NCI-H146 treated with DMSO at 0.1 percent for 48 hours (cell line): ENCODE measurements at regions not wholly inside any gene's neighbourhood (a gene's known extent, or its start where the extent isn't known, plus 50 kb on each side); places are given as distances from the start of the nearest gene placed in this dataset.
"Not testable (repeated sequence)": the region's sequence is repeated elsewhere in the genome, so short reads cannot be mapped to it uniquely, and the experiment has no call there.

ENCODE experiments used
- DNase-seq: peaks from one replicate; lab custom pipeline; 2025; ENCODE audit not compliant: unreplicated experiment; lab: John Stamatoyannopoulos, UW

DNA sequence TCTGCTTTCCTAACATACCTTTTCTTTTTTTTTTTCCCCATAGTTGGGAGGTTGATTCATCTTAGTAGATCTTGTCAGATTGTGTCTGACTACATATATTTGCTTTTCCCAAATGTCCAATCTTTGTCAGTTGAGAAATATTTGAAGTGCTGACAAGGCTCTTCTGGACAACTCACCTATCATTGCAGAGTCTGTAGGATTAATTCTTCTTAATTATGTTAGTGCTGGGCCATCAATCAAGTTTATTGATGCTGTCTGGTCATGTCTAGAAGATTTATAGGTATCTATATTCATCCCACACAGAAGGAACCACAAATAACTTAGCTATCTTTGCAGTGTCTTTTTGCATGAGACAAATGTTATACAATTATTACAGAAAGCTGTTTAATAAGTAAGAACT, 310.6 kb downstream of the ACTR3B start:
- no peak for DNase-seq

DNA sequence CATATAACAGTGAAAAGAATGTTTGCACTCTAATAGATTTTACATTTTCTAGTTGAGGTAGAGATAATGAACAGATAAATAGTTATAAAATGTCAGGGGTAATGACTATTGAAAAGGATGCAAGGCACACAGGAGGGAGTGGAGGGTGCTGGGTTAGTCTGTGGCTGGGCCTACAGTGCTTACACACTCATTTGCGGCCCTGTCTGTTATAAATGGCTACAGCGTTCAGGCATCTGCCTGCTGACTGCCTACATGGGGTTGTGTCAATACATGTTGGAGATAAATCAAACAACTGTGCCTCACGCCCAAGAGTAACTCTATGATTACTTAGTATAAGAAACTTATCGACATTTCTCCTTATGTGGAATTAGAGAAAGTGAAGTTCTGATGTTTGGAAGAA, 313.3 kb downstream of the ACTR3B start:
- no peak for DNase-seq

GRCh38 chr7:153076289-153076688, 316.7 kb downstream of the ACTR3B start:
- not testable (repeated sequence) for DNase-seq

- DNase-seq: no peak
Observed at GRCh38 chr7:153081496-153081895, 321.9 kb downstream of the ACTR3B start.

- DNase-seq: no peak
Observed at GRCh38 chr7:153084278-153084677, 324.7 kb downstream of the ACTR3B start.

GRCh38 chr7:153087498-153087897, 327.9 kb downstream of the ACTR3B start:
- DNase-seq: no peak

- no peak for DNase-seq
Observed at GRCh38 chr7:153088601-153089000, 329.0 kb downstream of the ACTR3B start.

DNA sequence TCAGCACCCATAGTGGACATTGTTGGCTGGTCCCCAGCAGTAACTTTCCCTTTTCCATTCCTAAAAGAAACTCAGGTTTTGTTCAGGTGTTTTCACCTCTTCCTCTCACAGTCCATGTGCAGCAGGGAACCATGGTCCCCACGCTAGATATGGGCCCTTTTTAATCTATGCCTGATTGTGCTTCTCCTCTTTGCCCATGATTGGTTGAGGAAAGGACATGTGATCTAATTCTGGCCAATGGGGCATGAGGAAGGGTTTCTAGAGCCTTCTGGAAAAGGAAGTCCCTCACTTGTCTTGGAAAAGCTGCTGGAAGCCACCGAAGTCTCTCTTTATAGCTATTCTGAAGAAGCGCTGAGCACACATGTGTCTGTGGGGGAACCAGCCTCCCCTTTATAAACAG, 330.7 kb downstream of the ACTR3B start:
- DNase-seq: no peak

DNA sequence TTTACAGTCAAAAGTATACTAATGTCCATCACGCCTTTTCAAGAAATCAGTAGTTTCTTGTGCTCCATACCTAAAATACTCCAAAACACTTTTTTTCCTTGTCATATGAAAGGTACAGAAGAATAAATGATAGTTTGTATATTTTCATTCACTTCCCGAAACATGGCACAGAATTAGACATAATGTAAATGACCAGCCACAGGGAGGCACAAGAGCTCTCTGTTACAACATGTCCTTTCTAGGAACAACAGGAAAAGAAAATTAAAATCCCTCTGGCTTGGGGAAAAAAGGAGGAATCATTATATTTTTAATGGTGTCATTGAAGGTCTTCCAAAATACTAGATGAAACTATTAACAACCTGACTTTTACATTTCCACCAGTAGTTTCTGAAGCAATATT, 331.2 kb downstream of the ACTR3B start:
- DNase-seq: no peak

GRCh38 chr7:153091477-153091876, 331.9 kb downstream of the ACTR3B start:
- no peak for DNase-seq

- no peak for DNase-seq
Observed at GRCh38 chr7:153097511-153098201, 338.1 kb downstream of the ACTR3B start.

DNA sequence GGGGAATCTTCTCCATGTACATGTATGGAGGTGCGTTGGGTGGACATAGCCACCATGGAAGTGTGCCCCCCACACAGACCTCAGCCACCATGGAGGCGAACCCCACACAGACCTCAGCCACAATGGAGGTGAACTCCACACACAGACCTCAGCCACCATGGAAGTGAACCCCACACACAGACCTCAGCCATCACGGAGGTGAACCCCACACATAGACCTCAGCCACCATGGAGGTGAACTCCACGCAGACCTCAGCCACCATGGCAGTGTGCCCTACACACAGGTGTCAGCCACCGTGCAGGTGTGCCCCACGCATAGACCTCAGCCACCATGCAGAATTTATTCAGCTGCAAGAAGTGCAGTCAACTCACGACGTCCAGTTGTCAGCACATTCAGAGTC, 339.7 kb downstream of the ACTR3B start:
- DNase-seq: no peak

DNA sequence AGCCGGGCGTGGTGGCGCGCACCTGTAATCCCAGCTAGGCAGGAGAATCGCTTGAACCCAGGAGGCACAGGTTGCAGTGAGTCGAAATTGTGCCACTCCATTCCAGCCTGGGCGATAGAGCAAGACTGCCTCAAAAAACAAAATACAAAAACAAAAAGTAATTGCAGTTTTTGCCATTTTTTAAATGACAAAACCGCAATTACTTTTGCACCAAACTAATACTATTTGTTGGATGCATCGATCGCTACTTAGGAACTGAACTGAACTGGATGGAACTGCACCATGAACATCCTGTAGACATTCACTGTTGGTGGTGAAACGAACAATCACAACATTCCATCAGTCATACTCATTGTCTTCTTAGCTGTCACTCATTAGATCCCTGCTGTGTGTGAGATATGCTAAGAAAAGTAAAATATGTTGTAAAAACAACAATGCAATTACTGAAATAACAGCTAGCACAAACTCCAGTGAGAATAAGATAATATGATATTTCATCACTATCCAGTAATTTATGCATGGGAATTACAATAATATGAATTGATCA, 341.2 kb downstream of the ACTR3B start:
- DNase-seq: no peak

GRCh38 chr7:153103202-153103601, 343.6 kb downstream of the ACTR3B start:
- no peak for DNase-seq

- DNase-seq: no peak
Observed at GRCh38 chr7:153107826-153108225, 348.3 kb downstream of the ACTR3B start.

GRCh38 chr7:153109566-153109965, 350.0 kb downstream of the ACTR3B start:
- DNase-seq: no peak

GRCh38 chr7:153110606-153111005, 351.1 kb downstream of the ACTR3B start:
- DNase-seq: no peak

GRCh38 chr7:153122255-153122654, 362.7 kb downstream of the ACTR3B start:
- not testable (repeated sequence) for DNase-seq

DNA sequence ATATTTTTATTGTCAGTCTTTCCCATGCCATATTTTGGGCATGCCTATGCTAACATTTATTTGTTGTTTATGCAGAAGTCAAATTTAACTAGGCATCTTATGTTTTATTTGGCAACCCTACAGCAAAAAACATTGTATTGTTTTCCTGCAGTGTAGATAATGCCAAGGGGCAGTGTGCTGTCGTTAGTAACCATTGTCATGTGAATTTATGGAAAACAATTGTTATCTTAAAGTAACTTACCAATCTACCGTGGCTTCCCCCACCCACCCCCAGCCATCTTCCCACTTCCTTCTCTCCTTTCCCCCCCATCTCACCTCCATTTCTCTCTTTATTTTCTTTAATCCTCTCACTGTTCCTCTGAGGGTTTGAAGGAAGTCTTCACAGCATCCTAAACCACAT, 370.5 kb downstream of the ACTR3B start:
- DNase-seq: no peak

- DNase-seq: no peak
Observed at GRCh38 chr7:153151766-153152165, 392.2 kb downstream of the ACTR3B start.

DNA sequence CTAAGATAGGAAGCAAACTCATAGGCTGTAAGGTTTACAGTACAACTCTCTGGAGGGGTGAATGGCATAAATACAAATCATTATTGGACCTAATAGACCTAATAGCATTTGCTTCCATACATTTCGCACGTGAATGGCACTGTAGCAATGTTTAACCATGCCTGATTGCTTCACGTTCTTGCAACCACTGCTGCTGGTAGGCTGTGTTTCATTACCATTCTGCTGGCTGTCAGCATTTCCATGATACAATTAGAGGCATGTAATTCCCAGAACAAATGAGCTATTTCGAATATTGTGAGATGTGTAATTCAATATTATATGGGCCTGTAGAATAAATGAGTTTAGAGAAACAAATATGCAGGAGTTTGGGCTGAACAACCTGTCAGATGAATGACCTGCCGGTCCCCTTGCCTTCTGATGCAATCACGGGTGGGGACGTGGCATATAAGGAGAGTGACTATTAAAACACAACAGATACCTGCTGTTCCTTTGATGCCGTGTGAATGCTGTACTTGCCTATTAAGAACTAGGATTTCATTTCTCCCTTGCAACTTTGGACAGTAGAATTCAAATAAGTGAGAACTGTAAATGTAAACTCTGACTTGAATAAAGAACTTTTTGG, 393.4 kb downstream of the ACTR3B start:
- no peak for DNase-seq

DNA sequence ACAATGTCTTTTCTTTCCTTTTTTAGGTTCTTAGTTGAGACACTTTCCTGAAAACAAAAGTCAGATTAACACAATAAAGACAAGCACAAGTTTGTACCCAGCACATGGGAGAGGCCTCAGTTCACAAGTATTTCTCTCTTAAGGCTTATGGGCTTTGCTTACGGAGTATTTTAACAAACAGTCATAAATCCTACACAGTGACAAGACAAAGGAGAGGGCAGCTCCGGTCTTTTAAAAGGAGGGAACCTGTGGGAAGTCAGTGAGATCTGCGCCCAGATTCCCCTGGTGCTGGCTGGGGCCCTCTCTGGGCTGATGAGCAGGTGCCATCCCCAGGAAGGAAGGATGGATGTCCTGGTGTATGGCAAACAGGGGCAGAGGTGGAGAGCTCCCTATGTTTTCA, 398.6 kb downstream of the ACTR3B start:
- no peak for DNase-seq

- DNase-seq: no peak
Observed at GRCh38 chr7:153170287-153170686, 410.7 kb downstream of the ACTR3B start.
